Omental fat pad (tissue), 3 donors: ENCODE measurements at regions not wholly inside any gene's neighbourhood (a gene's known extent, or its start where the extent isn't known, plus 50 kb on each side); places are given as distances from the start of the nearest gene placed in this dataset.

Source experiments
- ATAC-seq: fragments of 150-250 bp; one replicate; pipeline ENCODE4 v1.9.1; 2016; ENCODE audit warnings: mild to moderate bottlenecking, moderate library complexity; ENCODE audit not compliant: low FRiP score
- DNase-seq: peaks from one replicate; pipeline ENCODE4 v3.0.0-alpha.2; 2019; ENCODE audit warnings: low spot score
- CTCF ChIP-seq, 3 donors: fragments of 450-650 bp; IDR thresholded peaks; one replicate each; pipeline ENCODE4 v1.5.1; 2016 to 2017; ENCODE audit warnings: antibody characterized with exemption in 3 of 3, mild to moderate bottlenecking in 3 of 3, moderate library complexity in 2 of 3

DNA sequence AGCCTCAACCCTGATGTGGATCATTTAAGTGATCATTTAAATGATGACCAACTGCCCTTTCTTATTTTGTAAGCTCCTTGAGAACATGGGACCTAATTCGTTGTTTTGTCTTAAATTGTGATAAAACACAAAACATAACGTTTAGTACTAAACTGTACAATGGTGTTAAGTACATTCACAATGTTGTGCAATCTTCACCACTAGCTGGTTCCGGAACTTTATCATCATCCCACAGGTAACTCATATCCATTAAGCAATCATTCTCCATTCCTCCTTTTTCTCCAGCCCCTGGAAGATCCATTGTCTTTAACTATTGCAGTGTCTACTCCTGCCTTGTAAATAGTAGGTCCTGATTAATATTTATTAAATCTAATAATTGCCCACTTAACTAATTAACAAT is 460.5 kb upstream of the BRINP1 start:
- no peak for DNase-seq
- no peak for TF ChIP-seq CTCF (IDR thresholded peaks at IDR 0.05)
- no peak for ATAC-seq

DNA sequence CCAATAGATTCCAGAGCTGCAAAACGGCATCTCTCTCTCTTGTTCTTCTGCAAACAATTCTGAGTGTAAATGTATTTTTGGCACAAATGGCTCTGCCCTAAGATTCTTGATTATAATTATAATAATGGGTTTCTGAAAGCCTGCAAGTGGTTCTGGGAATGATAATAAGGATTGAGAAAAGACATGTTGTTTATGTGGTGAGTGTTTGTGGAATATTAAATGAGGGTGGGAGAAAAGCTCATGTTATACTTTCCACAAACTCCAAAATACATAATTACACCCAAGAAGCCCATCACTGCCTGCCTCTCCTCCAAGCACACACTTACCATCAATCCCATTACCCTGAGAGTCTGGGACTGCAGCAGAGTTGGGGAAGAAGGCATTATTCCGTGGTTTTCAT is 460.0 kb upstream of the BRINP1 start:
- DNase-seq (no peak), ATAC-seq (no peak)
- no peak for TF ChIP-seq CTCF (IDR thresholded peaks at IDR 0.05)

GRCh38 chr9:119827526-119827925 is 458.3 kb upstream of the BRINP1 start:
- DNase-seq (no peak), ATAC-seq (no peak)

GRCh38 chr9:119827126-119827525 is 457.9 kb upstream of the BRINP1 start:
- no peak for TF ChIP-seq CTCF (IDR thresholded peaks at IDR 0.05)
- ATAC-seq (no peak), DNase-seq (no peak)

More at GRCh38 chr9:119827526-119827925, 458.3 kb upstream of the BRINP1 start:
- no peak for TF ChIP-seq CTCF (IDR thresholded peaks at IDR 0.05)

GRCh38 chr9:119818726-119819435 is 449.6 kb upstream of the BRINP1 start:
- no peak for DNase-seq
- ATAC-seq = no peak
- no peak for TF ChIP-seq CTCF (IDR thresholded peaks at IDR 0.05)

- DNase-seq (no peak), ATAC-seq (no peak)
- no peak for TF ChIP-seq CTCF (IDR thresholded peaks at IDR 0.05)
These were observed 441.6 kb upstream of the BRINP1 start for GRCh38 chr9:119810645-119811429.

GRCh38 chr9:119803679-119804078 is 434.4 kb upstream of the BRINP1 start:
- ATAC-seq = no peak
- no peak for DNase-seq
- no peak for TF ChIP-seq CTCF (IDR thresholded peaks at IDR 0.05)
